Hematopoietic multipotent progenitor cell treated with erythropoietin and hydrocortisone succinate and interleukin-3 and kit ligand, for 17 days (in vitro differentiated cells): ENCODE measurements at regions not wholly inside any gene's neighbourhood (a gene's known extent, or its start where the extent isn't known, plus 50 kb on each side); places are given as distances from the start of the nearest gene placed in this dataset.

Experiments
- DNase-seq: peaks from one replicate; pipeline ENCODE4 v3.0.0-alpha.2; 2015; ENCODE audit warnings: low spot score

GRCh38 chr9:119829748-119830147, 460.5 kb upstream of the BRINP1 start:
- no peak for DNase-seq

GRCh38 chr9:119829186-119829585, 460.0 kb upstream of the BRINP1 start:
- no peak for DNase-seq

- DNase-seq = no peak
Measured at GRCh38 chr9:119827526-119827925, 458.3 kb upstream of the BRINP1 start.

GRCh38 chr9:119827126-119827525, 457.9 kb upstream of the BRINP1 start:
- no peak for DNase-seq

- no peak for DNase-seq
Measured at GRCh38 chr9:119818726-119819435, 449.6 kb upstream of the BRINP1 start.

- DNase-seq = no peak
Measured at GRCh38 chr9:119810645-119811429, 441.6 kb upstream of the BRINP1 start.

GRCh38 chr9:119803679-119804078, 434.4 kb upstream of the BRINP1 start:
- DNase-seq = no peak

GRCh38 chr9:119802621-119803020, 433.4 kb upstream of the BRINP1 start:
- no peak for DNase-seq

GRCh38 chr9:119802133-119802532, 432.9 kb upstream of the BRINP1 start:
- no peak for DNase-seq

GRCh38 chr9:119801311-119801710, 432.1 kb upstream of the BRINP1 start:
- DNase-seq = no peak

- DNase-seq = no peak
Measured at GRCh38 chr9:119795395-119795794, 426.2 kb upstream of the BRINP1 start.

GRCh38 chr9:119794836-119795235, 425.6 kb upstream of the BRINP1 start:
- DNase-seq = no peak

GRCh38 chr9:119793218-119793617, 424.0 kb upstream of the BRINP1 start:
- DNase-seq = no peak

GRCh38 chr9:119792242-119792641, 423.0 kb upstream of the BRINP1 start:
- DNase-seq = no peak

GRCh38 chr9:119789987-119790386, 420.8 kb upstream of the BRINP1 start:
- no peak for DNase-seq

GRCh38 chr9:119788921-119789320, 419.7 kb upstream of the BRINP1 start:
- no peak for DNase-seq

GRCh38 chr9:119781886-119782285, 412.7 kb upstream of the BRINP1 start:
- DNase-seq = no peak

- DNase-seq = no peak
Measured at GRCh38 chr9:119775410-119775809, 406.2 kb upstream of the BRINP1 start.

- DNase-seq = no peak
Measured at GRCh38 chr9:119773823-119774222, 404.6 kb upstream of the BRINP1 start.

- DNase-seq = no peak
Measured at GRCh38 chr9:119771341-119771740, 402.1 kb upstream of the BRINP1 start.

- no peak for DNase-seq
Measured at GRCh38 chr9:119768266-119768665, 399.0 kb upstream of the BRINP1 start.

GRCh38 chr9:119765632-119766175, 396.5 kb upstream of the BRINP1 start:
- DNase-seq = no peak

- DNase-seq = no peak
Measured at GRCh38 chr9:119763260-119763659, 394.0 kb upstream of the BRINP1 start.
